SK-N-DZ (cell line): ENCODE measurements at regions not wholly inside any gene's neighbourhood (a gene's known extent, or its start where the extent isn't known, plus 50 kb on each side); places are given as distances from the start of the nearest gene placed in this dataset.

ENCODE experiments used
- DNase-seq: peaks from one replicate; pipeline ENCODE4 v3.0.0-alpha.2; 2015; ENCODE audit warnings: low spot score

DNA sequence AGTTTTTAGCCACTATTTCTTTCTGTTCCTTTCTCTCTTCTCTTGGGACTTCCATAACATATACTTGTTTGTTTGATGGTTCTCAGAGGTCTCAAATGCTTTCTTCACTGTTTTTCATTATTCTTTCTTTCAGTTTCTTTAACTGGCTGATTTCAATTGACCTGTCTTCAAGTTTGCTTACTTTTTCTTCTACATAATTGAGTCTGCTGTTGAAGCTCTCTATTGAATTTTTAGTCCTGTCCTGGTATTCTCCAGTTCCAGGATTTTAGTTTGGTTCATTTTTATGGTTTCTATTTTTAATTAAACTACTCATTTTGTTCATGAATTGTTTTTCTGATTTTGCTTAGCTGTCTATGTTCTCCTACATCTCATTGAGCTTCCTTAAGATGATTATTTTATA lies 1305.3 kb upstream of the CELF2 start:
- DNase-seq: no peak

GRCh38 chr10:9719246-9719645 lies 1298.4 kb upstream of the CELF2 start:
- no peak for DNase-seq

GRCh38 chr10:9733766-9734165 lies 1283.9 kb upstream of the CELF2 start:
- DNase-seq: no peak

- DNase-seq: no peak
Observed at GRCh38 chr10:9734218-9734617, 1283.5 kb upstream of the CELF2 start.

DNA sequence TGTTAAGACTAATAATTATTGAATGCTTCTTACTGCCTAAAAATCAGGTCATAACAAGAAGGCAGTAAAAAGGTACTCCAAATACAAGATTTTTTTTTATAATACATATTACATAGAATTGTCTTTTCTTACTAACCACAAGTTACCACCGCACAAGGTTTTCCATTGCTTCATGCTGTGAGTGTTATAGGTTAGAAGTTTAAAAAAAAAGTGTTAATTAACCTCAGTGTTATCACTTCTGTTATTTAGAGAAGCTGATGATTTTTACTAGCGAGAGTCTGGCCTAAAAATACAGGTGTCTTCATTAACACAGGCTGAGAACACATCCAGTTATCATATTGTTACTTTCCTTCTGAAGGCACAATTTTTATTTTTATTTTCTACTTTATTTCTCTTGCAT lies 1281.9 kb upstream of the CELF2 start:
- no peak for DNase-seq

DNA sequence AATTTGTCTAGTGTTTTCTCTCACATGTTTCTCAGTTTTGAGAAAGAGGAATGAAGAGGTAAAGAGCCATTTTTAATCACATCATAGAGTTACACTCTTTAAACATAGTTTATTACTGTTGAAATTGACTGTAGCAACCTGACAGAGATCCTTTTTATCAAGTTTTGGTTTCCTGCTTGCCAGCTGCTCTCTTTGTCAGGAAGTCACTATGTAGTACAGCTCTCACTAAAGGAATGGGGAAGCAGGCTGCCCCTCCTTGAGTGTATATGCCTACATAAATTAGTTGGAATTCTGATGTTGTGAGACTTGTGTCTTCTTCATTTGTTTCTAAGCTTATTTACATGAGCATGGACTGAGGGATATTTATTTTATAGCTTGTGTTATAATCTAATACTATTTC lies 1274.0 kb upstream of the CELF2 start:
- DNase-seq: no peak

- DNase-seq: no peak
Observed at GRCh38 chr10:9745158-9745557, 1272.5 kb upstream of the CELF2 start.

DNA sequence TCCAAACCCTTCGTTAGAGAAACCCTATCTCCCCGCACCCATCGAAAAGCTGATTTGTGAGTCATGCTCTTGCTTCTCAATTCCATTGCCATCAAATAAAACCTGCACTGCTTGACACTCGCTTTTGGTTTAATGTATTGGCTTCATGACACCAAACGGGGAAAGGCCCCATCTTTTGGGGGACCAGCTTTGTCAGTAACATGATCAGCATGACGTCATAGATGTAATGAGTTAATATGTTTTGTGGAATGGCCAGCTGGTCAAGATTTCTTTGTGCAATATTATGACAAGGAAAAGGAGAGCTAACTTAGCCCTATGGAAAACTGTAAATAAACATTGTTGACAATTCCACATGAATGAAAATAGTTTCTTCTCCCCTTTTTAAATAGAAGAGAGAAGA lies 1260.5 kb upstream of the CELF2 start:
- no peak for DNase-seq

GRCh38 chr10:9759596-9759995 lies 1258.1 kb upstream of the CELF2 start:
- DNase-seq: no peak

GRCh38 chr10:9762966-9763656 lies 1254.6 kb upstream of the CELF2 start:
- no peak for DNase-seq

DNA sequence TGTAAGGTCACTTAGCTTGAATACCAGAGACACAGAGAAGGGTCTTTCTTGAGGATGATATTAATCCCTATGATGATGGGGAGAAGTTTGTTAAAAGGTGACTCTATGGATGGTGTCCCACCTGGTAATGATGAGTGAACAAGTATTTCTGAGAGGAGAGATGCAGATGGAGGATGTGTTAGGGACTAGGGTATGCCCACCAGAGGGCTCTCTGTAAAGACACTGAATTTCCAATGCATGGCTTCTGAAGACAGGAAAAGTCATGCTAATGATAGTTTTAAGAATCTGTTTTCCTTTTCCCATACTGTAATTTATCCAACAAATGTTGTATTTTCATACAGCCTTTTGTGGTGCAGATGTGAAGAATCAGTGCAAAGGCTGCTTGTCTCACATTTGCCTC lies 1250.9 kb upstream of the CELF2 start:
- no peak for DNase-seq

DNA sequence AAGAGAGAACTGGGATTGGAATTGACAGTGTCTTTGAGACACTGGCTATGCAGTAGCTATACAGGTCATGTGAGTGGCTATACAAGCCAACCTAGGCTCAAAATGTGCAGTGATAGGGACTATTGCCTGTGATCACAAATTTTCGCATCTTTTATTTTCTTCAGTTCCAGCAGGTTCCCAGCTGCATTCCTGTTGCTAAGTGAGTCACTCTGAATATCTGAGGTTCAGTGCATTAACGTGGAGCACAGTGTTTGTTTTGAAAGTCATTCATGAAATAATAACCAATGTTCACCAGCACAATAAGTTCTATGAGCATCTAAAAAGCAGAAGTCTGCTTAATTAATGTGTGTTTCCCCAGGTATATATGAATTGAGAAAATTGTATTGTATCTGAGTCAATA lies 1236.0 kb upstream of the CELF2 start:
- DNase-seq: no peak

GRCh38 chr10:9786101-9786500 lies 1231.6 kb upstream of the CELF2 start:
- DNase-seq: no peak

DNA sequence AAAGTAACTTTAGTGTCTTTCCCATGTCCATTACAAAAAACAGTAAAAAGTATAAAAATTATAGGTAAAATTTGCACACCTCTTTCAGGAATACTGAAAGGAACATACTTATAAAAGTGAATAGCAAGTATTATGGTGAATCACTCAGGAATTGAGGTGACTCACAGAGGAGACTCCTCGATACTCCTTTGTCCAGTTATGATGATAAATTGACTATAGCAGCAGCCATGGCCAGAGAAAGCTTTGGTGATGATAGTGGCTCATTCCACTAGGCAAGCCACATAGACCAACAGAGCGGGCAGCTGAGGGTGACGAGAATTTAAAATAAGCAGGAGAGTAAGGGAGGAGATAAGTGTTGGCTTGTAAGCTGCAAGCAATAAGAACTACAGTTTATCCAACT lies 1231.1 kb upstream of the CELF2 start:
- no peak for DNase-seq

GRCh38 chr10:9789996-9790395 lies 1227.7 kb upstream of the CELF2 start:
- DNase-seq: no peak

GRCh38 chr10:9792181-9792580 lies 1225.5 kb upstream of the CELF2 start:
- DNase-seq: no peak

- no peak for DNase-seq
Observed at GRCh38 chr10:9796564-9796963, 1221.1 kb upstream of the CELF2 start.

GRCh38 chr10:9800011-9800410 lies 1217.7 kb upstream of the CELF2 start:
- DNase-seq: no peak

DNA sequence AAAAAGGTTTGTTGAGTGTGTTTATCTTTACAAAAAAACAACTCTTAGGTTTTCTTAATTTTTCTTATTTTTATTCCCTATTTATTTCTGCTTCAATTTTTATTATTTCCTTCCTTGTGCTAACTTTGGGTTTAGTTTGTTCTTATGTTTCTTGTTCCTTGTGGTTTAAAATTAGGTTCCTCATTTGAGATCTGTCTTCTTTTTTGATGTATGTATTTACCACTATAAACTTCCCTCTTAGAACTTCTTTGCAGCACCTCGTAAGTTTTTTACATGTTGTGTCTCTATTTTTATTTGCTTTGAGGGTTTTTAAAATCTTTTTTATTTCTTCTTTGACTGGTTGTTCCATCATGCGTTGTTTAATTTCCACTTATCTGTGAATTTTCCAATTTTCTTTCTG lies 1217.1 kb upstream of the CELF2 start:
- no peak for DNase-seq

- DNase-seq: no peak
Observed at GRCh38 chr10:9807846-9808245, 1209.8 kb upstream of the CELF2 start.

DNA sequence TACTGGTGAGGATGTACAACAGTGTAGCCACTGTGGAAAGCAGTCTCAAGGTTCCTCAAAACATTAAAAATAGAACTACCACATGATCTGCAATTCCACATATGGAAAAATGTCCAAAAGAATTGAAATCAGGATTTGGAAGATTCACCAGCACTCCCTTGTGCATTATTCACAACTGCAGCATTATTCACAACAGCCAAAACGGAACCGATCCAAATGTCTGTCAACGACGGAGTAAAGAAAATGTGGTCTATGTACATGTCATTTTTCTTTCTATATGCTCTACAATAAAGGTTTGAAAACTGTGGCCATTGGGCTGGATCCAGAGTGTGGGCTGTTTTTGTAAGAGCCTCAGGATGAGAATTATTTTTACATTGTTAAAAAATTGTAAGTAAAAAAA lies 1206.1 kb upstream of the CELF2 start:
- no peak for DNase-seq

GRCh38 chr10:9814285-9814864 lies 1203.3 kb upstream of the CELF2 start:
- no peak for DNase-seq

- DNase-seq: no peak
Observed at GRCh38 chr10:9819756-9820494, 1197.7 kb upstream of the CELF2 start.
